ENCODE measurements at regions not wholly inside any gene's neighbourhood (a gene's known extent, or its start where the extent isn't known, plus 50 kb on each side); places are given as distances from the start of the nearest gene placed in this dataset.

DNA sequence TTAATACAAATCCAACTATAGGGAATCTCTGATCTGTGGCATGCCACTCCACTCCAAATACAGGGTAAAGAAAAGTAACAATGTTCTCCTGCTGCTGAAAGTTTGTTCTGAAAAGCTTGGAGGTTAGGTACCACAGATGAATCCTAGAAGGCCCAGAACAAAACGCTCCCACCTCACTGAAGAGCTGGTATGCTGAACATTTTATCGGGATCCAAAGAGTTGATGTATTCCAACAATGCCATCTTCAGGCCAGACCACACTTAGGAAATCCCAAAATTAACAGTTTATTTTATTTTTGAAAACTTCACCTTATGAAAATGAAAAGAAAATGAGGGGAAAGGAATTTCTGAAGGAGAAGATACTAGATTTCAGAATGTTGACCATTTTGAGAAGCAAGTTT is 145.1 kb upstream of the CDH19 start:
- DNase-seq (ENCODE audit: low read depth, low spot score): no peak

DNA sequence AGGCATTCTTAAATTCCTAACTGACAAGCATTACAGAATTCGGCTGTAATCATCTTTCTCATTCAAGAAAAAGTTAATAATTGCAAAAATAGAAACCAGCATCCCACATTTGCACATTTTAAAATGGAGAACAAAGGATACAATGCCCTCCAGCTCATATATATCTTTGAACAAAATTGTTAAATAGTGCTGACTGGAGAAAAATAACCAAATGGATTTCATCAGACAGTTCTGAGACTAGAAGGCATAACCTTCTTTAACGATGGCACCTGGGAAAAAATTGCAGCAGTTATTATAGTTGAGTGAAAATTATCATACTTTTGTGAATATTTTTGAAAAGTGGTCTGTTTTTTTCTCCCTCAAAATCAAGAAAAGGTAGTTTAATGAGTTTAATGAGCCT is 138.9 kb upstream of the CDH19 start:
- no peak for DNase-seq (ENCODE audit: low read depth, low spot score)

DNA sequence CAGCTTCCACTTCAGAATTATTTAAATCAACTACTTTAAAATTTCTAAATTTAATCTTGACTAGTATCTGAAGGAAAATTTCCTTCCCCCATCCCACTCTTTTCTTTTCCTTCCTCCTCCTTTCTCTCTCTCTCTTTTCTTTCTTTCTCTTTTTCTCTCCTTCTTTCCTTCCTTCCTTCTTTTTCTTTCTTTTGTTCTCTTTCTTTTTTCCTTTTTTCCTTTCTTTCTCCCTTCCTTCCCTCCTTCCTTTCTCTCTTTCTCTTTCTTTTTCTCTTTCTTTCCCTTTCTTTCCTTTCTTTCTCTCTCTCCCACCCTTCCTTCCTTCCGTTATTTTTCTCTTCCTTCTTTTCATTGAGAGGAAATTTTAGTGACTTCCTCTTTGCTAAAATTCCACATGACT is 132.0 kb upstream of the CDH19 start:
- DNase-seq (ENCODE audit: low read depth, low spot score): no peak

DNA sequence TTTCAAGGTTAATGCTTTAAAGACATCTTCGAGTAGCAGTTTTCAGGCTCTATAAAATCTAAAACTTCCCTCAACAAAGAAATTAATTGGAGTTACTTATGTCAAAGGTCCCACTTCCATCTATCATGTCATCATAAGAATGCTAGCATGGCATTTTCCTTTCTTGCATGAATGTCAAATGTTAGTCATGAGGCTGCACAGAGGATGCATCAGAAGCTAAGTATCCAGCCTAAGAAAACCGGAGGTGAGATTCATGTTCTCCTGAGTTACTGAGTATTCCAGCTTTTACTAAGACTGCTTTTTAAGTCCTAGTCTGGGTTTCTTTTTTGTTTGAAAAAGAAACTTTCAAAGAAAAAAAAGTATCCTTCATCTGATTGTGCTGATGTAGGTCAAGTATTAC is 130.6 kb upstream of the CDH19 start:
- DNase-seq (ENCODE audit: low read depth, low spot score): no peak

DNA sequence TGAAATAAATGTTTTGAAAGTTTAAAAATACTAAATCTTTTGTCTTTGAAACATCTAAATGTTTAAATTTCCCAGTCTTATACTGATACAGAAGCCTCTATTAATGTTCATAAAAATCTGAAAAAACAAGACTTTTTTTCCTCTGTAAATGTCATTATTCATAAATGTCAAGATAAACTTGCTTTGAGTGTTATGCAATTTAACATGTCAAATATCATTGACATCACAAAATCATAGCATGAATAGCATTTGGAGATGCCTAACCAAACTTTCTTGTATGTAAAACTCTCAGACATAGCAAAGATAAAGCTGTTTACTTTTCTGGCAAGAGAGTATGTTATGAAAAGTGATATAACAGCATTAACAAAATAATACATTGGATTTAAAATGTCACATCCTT is 128.0 kb upstream of the CDH19 start:
- no peak for DNase-seq (ENCODE audit: low read depth, low spot score)

DNA sequence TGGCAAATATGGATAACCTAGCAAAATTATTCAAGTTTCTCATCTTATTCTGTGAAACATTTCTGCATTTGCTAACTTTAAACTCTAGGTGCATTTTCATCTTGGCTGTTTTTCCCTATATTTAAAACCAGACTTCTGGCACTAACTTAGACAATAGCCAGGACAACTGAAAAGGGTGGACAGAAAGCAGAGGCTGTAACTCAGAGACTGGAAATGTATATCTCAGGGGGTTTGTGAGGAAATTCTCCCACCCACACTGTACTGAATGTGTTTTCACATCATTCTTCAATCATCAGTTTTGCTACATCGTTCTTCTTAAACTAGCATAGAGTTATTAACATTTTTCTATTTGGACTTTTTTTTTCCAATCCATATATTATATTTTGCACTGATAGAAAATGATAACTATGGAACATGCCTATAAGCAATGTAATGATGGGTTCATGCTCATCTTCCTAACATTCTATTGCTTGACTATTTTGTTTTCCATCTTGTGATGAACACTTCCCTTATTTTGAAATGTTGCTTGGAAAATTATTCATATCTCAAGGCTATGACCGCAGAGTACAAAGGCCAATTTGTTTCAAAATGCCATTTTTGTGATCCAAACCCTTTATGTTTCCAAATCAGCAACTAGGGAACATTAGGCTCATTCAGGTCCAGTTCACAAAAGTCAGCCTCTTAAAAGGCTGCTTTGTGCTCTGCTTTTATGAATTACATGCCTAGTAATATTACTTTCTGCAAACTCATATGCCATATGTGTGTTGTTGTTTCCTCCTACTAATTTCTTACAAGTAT is 125.8 kb upstream of the CDH19 start:
- DNase-seq (ENCODE audit: low read depth, low spot score): no peak

DNA sequence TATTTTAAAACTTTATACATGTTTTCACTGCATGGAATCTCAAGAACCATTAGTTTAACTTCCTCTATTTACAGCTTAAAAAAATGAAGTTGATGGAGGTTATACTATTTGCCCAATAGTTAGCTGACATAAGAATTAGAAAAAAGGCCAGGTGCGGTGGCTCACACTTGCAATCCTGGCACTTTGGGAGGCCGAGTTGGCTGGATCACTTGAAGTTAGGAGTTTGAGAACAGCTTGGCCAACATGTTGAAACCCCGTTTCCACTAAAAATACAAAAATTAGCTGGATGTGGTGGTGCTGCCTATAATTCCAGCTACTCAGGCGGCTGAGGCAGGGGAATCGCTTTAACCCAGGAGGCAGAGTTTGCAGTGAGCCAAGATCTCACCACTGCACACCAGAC is 125.1 kb upstream of the CDH19 start:
- DNase-seq (ENCODE audit: low read depth, low spot score): no peak

DNA sequence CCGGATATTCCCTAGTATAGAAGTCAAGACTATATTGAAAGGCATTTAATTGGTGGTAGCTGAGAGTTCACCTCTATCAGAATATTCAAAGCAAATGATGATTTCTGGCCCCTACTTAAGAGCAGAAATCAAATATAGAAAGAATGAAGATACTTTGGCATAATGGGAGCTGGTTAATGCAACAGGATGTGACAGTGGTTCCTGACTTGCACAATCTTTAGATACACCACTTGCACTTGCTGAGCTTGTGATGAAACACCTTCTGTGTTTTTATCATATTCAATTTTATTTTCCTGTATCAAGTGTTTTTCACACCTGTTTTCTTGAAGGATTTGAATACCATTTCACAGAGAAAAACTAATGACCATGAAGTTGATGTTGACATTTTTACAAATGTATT is 124.1 kb upstream of the CDH19 start:
- DNase-seq (ENCODE audit: low read depth, low spot score): no peak

DNA sequence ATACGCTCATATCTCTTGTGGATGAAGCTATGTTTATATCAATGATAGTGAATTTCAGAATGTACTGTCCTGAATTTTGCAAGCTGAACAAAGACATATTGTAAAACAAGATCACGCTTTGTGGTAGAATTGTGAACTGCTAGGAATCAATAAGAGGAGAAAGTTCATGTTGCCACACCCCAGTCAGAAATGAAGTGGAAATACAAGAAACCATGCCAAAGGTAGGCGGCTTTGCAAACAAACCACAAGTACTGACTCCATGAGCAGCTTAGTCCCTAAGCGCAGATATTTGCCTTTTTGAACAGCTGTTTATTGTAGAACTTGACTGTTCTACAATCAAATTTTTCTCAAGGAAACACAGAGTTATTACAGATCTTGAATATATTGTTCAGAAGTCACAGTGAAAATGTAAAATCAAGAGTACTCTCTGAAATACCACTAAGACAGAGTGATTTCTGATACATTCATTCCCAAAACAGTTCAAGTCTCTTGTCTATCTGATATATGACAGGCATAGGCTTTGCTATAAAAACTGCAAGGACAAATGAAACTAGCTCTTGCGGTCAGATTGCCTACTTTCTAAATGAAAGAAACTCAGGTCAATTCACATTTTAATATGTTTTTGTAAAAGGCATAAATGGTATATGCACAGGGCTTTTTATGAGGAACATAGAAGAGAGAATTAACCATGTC is 120.9 kb upstream of the CDH19 start:
- no peak for DNase-seq (ENCODE audit: low read depth, low spot score)

DNA sequence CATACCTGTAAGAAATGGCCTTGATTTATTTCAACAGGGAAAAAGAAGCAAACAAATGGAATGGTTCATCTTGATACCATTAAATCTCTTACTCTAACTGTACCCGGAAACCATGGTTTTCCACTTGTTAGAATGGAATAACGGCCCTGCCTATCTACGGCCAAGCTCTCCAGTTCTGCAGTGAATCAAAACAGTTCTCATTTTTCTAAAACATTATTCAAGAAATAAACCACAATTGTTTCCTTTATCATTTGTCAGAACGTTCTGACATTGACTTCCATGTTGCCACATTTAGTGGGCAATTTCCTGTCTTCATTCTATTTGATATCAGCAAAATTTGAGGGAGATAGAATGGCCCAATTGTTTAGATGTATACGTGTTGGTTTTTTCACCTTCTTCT is 118.8 kb upstream of the CDH19 start:
- no peak for DNase-seq (ENCODE audit: low read depth, low spot score)

DNA sequence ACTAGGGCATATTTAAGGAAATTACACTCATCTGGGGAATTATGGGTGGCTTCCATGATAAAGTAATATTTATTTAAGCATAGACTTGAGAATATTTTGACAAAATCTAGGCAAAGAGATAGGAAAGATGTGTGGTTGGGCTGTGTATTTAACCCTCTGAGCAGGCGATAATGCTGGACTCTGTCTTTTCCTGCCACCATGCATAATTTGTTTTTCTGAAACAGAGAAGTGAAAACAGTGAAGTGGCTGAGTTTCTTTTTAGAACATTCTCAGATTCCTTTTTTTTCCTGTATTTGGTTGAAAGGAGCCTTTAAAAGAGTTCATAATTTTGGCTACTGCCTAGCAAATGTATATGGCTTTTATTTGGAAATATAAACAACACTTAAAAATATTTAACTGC is 104.8 kb upstream of the CDH19 start:
- no peak for DNase-seq (ENCODE audit: low read depth, low spot score)

DNA sequence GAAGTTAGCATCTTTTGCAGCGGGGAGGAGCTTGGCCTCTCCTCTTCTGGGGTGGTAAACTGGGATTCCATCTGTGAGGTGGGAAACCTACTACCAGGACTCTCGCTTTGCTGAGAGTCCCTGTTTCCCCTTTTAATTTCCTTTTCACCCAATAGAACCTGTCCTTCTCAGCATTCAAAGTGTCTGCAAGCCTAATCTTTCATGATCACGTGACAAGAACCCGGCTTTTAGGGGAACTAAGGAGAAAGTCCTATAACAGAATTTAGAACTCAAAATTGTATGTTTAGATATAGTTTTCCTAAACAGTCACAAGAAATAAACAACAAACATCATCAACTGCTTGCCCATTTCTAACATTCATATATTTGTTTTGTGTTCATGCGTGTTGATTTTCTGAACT is 103.6 kb upstream of the CDH19 start:
- no peak for DNase-seq (ENCODE audit: low read depth, low spot score)

DNA sequence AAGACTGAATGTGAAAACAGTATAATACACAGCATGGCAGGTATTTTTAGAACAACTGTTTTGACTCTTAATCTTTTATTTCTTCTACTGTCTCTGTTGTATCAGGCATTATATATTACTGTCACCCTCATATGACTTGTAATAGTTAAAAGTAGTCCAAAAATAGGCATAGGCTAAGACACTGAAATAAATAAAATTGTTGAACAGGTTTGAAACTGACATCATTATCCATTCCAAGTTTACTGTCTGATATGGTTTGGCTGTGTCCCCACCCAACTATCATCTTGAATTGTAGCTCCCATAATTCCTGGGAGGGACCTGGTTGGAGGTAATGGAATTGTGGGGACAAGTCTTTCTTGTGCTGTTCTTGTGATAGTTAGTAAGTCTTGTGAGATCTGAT is 91.4 kb upstream of the CDH19 start:
- DNase-seq (ENCODE audit: low read depth, low spot score): no peak

DNA sequence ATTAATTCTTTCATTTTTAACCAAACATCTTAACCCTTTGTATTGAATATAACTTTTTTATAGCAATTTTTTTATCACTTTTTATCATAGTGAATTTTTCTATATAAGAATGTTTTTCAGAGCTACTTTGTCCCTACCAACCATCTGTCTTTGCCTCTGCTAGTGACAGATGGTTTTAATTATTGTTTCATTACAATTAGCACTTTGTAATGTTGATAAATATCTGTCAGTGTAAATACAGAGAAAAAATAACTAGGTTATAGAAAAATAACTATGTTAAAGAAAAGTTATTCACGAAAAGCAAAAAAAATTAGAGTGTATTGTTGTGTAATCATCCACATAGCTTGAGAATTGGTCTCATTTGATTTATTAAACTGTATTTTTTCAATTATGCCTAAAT is 91.0 kb upstream of the CDH19 start:
- no peak for DNase-seq (ENCODE audit: low read depth, low spot score)

DNA sequence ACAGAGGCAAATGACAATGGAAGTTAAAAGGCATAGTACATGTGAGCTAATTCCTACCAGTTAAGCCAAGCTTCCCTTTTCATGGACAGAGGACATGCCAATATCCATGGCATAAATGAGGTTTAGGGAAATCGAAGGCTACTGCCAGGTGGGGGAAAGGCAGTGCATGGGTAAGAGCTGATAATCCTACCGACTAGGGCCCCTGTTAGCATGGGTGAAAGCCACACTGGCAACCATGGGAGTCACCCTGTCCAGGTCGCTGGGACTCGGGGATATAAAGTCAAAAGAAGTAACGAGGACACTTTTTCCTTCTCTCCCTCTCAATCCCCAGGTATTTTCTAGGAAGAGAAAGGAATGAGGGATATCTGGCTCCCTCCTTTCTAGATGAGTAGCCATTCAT is 83.7 kb upstream of the CDH19 start:
- DNase-seq (ENCODE audit: low read depth, low spot score): no peak

DNA sequence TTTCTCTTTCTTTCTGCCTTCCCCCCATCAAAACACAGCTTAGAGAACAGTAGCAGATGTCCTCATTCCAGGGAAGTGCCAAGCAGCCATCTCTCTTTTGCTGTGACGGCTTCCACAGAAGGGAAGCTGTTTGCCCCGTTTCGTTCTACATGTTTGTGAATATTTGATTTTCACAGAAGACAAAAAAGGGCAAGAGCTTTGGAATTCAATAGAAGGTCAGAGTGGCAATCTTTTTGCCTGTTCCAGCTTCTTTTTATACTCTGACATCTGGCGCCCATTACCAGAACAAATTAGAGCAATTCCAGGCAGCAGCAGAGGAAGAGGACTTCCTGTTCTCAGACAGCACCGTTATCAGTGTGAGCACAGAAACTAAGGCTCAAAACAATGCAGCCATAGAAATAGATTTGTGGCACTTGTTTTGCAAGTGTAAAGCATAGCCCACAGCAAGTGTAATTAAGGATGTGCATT is 79.0 kb upstream of the CDH19 start:
- DNase-seq (ENCODE audit: low read depth, low spot score): no peak

DNA sequence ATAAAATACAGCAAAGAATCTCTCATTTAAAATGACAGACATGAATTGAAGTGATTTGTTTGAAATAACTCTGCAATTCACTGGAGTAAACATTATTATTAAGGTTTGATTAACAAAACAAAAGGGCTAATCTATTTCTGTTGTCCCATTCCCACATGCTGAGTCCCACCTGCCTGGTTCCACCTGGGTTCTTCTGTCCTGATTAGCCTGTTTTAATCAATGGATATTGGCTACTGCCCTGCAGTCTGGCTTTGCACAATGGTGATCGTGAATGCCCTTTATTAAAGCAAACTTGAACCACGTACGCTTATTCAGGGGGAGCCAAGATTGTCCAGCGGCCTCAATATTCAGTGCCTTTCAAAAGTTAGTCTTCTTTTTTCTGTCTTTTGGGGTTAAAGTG is 72.8 kb upstream of the CDH19 start:
- no peak for DNase-seq (ENCODE audit: low read depth, low spot score)

DNA sequence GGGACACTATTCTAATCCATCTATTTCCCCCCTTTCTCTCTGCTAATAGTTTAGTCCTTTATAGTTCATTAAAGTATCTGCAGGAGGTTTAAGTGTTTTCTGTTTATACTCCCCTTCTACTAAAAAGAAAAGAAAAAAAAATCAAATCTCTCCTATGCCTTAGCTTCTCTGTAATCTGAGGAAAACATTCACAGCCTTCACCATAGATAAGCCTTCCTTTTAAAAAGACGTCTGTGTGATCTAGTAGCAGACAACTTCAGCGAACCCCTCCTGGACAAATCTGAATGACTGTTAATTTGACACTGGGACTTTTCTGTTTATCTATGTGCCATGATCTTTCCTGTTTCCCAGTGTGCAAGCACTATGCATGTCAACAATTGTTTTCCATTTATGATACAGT is 70.4 kb upstream of the CDH19 start:
- DNase-seq (ENCODE audit: low read depth, low spot score): no peak

DNA sequence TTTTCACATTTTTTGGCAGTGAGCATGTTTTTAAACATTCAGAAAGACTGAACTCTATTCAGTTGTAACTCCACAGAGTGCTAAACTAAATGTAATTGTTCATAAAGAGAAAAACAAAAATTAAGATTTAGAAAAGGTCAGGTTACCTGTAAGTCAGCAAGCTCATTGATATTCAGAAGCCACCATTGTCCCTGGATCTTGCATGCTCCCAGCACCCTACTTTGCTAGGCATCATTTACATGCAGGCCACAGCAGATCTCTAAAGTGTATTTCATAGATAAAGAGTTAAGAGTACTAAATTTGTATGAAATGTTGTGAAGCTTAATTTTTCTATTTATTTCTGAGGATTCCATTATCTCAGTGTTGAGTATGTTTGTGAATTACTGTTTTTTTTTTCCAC is 64.8 kb upstream of the CDH19 start:
- no peak for DNase-seq (ENCODE audit: low read depth, low spot score)

DNA sequence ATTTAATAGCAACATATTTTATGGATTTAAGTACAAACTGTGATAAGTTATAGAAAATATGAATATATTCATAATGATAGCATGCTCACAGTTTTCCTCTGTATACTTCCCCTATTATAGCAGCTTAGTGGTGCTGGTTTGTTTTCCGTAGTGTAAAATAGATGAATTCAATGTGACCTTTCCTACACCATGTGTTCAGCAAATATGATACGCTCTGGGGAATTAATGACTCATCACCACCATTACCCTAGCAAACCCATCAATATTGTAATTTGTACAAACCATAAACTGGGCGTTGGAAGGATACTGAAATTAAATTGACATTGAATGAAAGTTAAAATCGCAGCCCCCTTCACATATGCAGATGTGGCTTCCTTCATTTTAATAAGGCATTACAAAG is 58.7 kb upstream of the CDH19 start:
- DNase-seq (ENCODE audit: low read depth, low spot score): no peak

DNA sequence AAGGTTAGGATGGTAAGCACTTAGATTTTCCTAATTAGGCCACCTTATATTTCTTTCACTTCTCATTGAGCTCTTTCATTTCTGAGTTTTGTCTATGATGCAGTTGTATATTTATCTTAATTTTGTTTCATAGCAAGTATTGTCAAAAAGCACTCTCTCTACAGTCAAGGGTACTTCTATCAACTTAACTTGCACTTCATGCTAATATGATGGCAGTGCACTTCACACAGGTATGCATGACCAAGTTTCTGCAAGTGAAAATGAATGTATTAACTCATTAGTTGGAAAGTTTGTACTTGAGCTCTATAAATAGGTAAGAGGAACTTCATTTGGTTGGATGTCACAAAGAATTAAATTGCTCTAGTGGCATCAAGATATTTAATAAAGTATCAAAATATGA is 51.5 kb upstream of the CDH19 start:
- no peak for DNase-seq (ENCODE audit: low read depth, low spot score)

All from smooth muscle cell of the brain vasculature (primary cell).